ENCODE measurements at regions not wholly inside any gene's neighbourhood (a gene's known extent, or its start where the extent isn't known, plus 50 kb on each side); places are given as distances from the start of the nearest gene placed in this dataset.

GRCh38 chr11:23429569-23429968 lies 569.3 kb upstream of the CCDC179 start:
- TF ChIP-seq EZH2phosphoT487 (IDR thresholded peaks at IDR 0.05; ENCODE audit: insufficient read depth, low read depth), result no peak
- TF ChIP-seq EZH2 (IDR thresholded peaks at IDR 0.05; ENCODE audit: insufficient read depth, poor library complexity, severe bottlenecking), result no peak

Data from GM23248 (cell line).